Endothelial cell (in vitro differentiated cells): ENCODE measurements at regions not wholly inside any gene's neighbourhood (a gene's known extent, or its start where the extent isn't known, plus 50 kb on each side); places are given as distances from the start of the nearest gene placed in this dataset.

ENCODE experiments used
- DNase-seq: peaks from one replicate; pipeline ENCODE4 v3.0.0; 2021; ENCODE audit warnings: low spot score
- H3K27ac Mint-ChIP-seq: one replicate; pipeline ENCODE4 v1.8.0; 2021; ENCODE audit warnings: mixed read lengths, inconsistent platforms; ENCODE audit not compliant: unreplicated experiment
- H3K27me3 Mint-ChIP-seq: one replicate; pipeline ENCODE4 v1.8.0; 2021; ENCODE audit warnings: mild to moderate bottlenecking, moderate library complexity, mixed read lengths, inconsistent platforms; ENCODE audit not compliant: unreplicated experiment
- H3K36me3 Mint-ChIP-seq: one replicate; pipeline ENCODE4 v1.8.0; 2021; ENCODE audit warnings: mild to moderate bottlenecking, low read depth, mixed read lengths, inconsistent platforms; ENCODE audit not compliant: unreplicated experiment
- H3K4me1 Mint-ChIP-seq: one replicate; pipeline ENCODE4 v1.8.0; 2021; ENCODE audit warnings: mild to moderate bottlenecking, mixed read lengths, inconsistent platforms; ENCODE audit not compliant: unreplicated experiment
- H3K4me3 Mint-ChIP-seq: one replicate; pipeline ENCODE4 v1.8.0; 2021; ENCODE audit warnings: mild to moderate bottlenecking, mixed read lengths, inconsistent platforms; ENCODE audit not compliant: unreplicated experiment
- H3K9me3 Mint-ChIP-seq: one replicate; pipeline ENCODE4 v1.8.0; 2021; ENCODE audit warnings: mixed read lengths, inconsistent platforms; ENCODE audit not compliant: unreplicated experiment
- TF ChIP-seq, protein P1 (sequence below): fragments of 200-600 bp; sonication (generic); IDR thresholded peaks from one replicate; pipeline ENCODE4 v1.5.0; 2021; ENCODE audit warnings: antibody characterized with exemption; ENCODE audit not compliant: unreplicated experiment

DNA sequence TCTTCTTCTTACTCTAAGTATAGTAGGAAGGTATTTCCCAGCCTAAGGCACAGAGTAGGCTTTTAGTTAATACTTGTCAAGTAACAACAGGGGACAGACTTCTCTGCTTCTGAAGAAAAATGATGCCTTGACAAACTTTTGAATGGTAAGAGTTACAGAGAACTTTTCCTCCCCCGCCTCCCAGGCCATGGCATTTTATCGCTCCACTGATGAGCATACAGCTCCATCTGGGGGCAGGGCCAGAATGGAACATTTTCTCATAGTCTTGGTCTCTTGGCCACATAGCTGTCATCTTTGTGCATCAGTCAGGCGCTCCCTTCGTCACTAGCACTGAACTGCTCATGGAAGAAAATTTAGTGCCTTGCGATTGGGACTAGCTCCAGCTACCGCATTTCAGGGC, 1066.8 kb upstream of the CITED2 start:
- H3K27ac Mint-ChIP-seq, result no peak overlapping the region
- no peaks in the 10 kb centered on the region for H3K27me3 Mint-ChIP-seq
- H3K4me1 Mint-ChIP-seq, result no peaks in the 10 kb centered on the region
- TF ChIP-seq, protein P1, sequence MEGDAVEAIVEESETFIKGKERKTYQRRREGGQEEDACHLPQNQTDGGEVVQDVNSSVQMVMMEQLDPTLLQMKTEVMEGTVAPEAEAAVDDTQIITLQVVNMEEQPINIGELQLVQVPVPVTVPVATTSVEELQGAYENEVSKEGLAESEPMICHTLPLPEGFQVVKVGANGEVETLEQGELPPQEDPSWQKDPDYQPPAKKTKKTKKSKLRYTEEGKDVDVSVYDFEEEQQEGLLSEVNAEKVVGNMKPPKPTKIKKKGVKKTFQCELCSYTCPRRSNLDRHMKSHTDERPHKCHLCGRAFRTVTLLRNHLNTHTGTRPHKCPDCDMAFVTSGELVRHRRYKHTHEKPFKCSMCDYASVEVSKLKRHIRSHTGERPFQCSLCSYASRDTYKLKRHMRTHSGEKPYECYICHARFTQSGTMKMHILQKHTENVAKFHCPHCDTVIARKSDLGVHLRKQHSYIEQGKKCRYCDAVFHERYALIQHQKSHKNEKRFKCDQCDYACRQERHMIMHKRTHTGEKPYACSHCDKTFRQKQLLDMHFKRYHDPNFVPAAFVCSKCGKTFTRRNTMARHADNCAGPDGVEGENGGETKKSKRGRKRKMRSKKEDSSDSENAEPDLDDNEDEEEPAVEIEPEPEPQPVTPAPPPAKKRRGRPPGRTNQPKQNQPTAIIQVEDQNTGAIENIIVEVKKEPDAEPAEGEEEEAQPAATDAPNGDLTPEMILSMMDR, result no peak
- H3K4me3 Mint-ChIP-seq, result no peak overlapping the region
- peak; percentile 52 for DNase-seq
- H3K36me3 Mint-ChIP-seq, result no peaks in the 10 kb centered on the region
- H3K9me3 Mint-ChIP-seq, result no peaks in the 10 kb centered on the region

DNA sequence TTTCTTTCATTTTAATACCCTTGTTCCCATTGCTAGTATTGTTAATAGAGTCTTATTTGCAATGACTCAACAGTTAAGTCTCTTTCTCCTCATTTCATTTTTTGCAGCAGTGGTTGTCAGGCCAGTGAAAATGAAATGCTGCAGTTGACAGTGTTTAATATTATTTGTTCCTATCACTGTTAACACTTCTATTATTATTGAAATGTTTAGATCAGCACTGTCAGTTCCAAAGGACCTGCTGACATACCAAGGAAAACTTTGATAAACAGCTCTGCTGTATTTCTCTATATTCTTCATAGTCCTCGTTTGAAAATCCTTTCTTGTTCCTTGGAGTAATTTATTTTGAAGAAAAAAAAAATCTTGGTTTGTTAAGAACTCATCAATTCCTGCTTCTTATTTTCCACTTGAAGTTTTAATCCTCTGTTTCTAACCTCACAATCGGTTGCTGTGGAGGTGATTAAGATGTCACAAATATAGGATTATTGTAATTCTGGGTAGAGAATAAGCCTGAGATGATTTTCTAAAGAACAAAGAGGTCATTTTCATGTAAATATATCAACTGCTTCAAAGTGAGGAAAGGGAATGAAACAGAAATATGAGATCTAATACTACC, 1065.9 kb upstream of the CITED2 start:
- TF ChIP-seq, protein P1, result no peak
- Mint-ChIP-seq H3K27me3 (no peaks in the 10 kb centered on the region), H3K27ac (no peak overlapping the region), H3K4me3 (no peak overlapping the region), H3K4me1 (no peaks in the 10 kb centered on the region), H3K9me3 (no peaks in the 10 kb centered on the region), H3K36me3 (no peaks in the 10 kb centered on the region)
- DNase-seq, result no peak

DNA sequence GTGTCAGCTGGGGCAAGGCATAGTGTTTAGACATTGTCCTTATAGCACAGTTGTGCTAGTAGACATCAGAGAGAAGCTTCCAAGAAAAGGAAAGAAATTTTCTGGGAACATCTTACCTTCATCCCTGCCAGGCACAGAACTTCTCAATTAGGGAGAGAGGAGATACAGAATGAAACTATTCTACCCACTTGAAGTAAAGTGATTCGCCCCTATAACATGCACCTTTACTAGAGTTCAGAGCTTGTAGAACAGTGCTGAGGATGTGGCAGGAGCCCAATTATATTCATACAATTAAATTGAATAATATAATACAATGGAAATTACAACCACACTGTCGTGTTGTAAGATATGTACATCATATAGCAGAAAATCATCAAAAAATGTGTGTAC, 1063.9 kb upstream of the CITED2 start:
- Mint-ChIP-seq H3K4me3 (no peak overlapping the region), H3K27ac (no peak overlapping the region), H3K9me3 (peaks cover 10% of the 10 kb centered on the region), H3K27me3 (no peaks in the 10 kb centered on the region), H3K36me3 (peaks cover 11% of the 10 kb centered on the region), H3K4me1 (no peaks in the 10 kb centered on the region)
- no peak for DNase-seq
- TF ChIP-seq, protein P1, result no peak

DNA sequence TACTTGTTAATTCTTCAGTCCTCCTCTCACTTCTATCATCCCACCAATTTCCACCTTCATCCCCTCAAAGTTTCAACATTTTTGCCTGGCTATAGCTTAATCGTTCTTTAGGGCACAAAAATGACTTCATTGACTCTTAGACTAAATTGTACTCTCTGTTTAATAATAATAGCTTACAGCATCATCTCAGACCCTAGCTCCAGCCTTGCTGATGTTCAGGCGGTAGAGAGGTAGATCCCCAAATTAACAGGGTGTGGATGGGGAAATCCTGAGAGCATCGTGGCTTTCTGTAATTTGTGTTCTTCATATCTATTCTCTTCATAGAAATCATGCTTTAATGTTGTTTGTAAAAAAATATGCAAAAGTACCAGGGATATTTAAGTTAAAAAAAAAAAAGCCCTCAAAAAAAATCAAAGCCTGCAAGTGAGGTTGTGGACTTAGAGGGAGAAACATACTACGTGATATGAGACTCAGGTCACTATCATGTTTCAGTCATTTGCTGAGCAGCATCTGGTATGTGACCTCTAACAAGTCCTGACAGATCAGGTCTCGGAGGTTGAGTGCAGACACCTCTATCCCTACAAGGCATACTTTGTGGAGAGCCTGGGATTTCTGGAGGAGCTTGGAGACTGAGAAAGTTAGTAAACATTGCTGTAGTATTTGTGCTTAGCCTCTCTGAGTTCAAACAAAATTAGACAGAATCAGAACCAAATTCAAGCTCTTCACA, 1063.3 kb upstream of the CITED2 start:
- Mint-ChIP-seq H3K4me3 (no peak overlapping the region), H3K9me3 (peaks cover 15% of the 10 kb centered on the region), H3K27me3 (no peaks in the 10 kb centered on the region), H3K4me1 (no peaks in the 10 kb centered on the region), H3K36me3 (peaks cover 15% of the 10 kb centered on the region), H3K27ac (no peak overlapping the region)
- no peak for DNase-seq
- TF ChIP-seq, protein P1, result no peak
